ENCODE measurements at regions not wholly inside any gene's neighbourhood (a gene's known extent, or its start where the extent isn't known, plus 50 kb on each side); places are given as distances from the start of the nearest gene placed in this dataset.

- TF ChIP-seq TBP (IDR thresholded peaks at IDR 0.05; ENCODE audit: low read depth, low read length) (no peak), POLR2AphosphoS5 (IDR thresholded peaks at IDR 0.05; ENCODE audit: low read depth, low read length) (no peak), BACH1 (IDR thresholded peaks at IDR 0.05; ENCODE audit: low read length) (no peak), ASH2L (IDR thresholded peaks at IDR 0.05; ENCODE audit: low read length) (no peak), SRF (IDR thresholded peaks at IDR 0.05; ENCODE audit: low read depth, low read length) (no peak), SIN3A (conservative IDR thresholded peaks at IDR 0.05 in 1 of 2, IDR thresholded peaks at IDR 0.05 in 1 of 2; ENCODE audit: low read depth in 1 of 2, low read length in 2 of 2) (no peak), BRCA1 (IDR thresholded peaks at IDR 0.05; ENCODE audit: low read depth, low read length) (no peak), NRF1 (IDR thresholded peaks at IDR 0.05; ENCODE audit: low read depth, low read length) (no peak), SUZ12 (IDR thresholded peaks at IDR 0.05; ENCODE audit: low read length) (no peak), PHF8 (conservative IDR thresholded peaks at IDR 0.05; ENCODE audit: low read depth, low read length) (no peak), CBX8 (IDR thresholded peaks at IDR 0.05; ENCODE audit: borderline replicate concordance, low read depth, low read length) (no peak), CHD1 (IDR thresholded peaks at IDR 0.05; ENCODE audit: low read depth, low read length) (no peak), HDAC2 (IDR thresholded peaks at IDR 0.05; ENCODE audit: borderline replicate concordance in 1 of 2, low read depth in 2 of 2, low read length in 2 of 2) (no peak), KDM5A (IDR thresholded peaks at IDR 0.05; ENCODE audit: low read length) (no peak), TAF1 (IDR thresholded peaks at IDR 0.05; ENCODE audit: low read depth, low read length) (no peak)
- CTCF ChIA-PET (ENCODE audit: partially characterized antibody): interaction anchor here (1.3 kb wide), 1 partner anchor 12 kb away, joined by 3 read pairs; no protein-coding TSS in a partner anchor
- Histone ChIP-seq H3K4me1 (replicated peaks in 1 of 4; ENCODE audit: control insufficient read depth in 3 of 4, insufficient read depth in 4 of 4, low read length in 3 of 4) (peaks cover 0 to 12% (median 6%) of the 10 kb centered on the region in 4 experiments; a peak in 3 of 7 replicates), H3K4me2 (ENCODE audit: insufficient read depth in 1 of 2, low read depth in 2 of 2, low read length in 2 of 2) (no peak overlapping the region), H3K18ac (ENCODE audit: extremely low read depth, low read length) (no peak overlapping the region), H3K27me3 (replicated peaks in 1 of 4; ENCODE audit: control insufficient read depth in 3 of 4, extremely low read depth in 1 of 4, insufficient read depth in 3 of 4, low read length in 3 of 4) (no peaks in the 10 kb centered on the region), H3K23ac (ENCODE audit: insufficient read length) (no peak overlapping the region), H3K4ac (replicated peaks; ENCODE audit: insufficient read length, low read depth, low read length) (no peak overlapping the region), H4K20me1 (replicated peaks in 1 of 2; ENCODE audit: control insufficient read depth in 1 of 2, insufficient read depth in 2 of 2, low read length in 2 of 2) (no peaks in the 10 kb centered on the region), H2AFZ (ENCODE audit: low read length) (no peak overlapping the region), H3K56ac (replicated peaks; ENCODE audit: insufficient read length, low read depth, low read length) (no peak overlapping the region), H3K4me3 (ENCODE audit: extremely low read depth in 1 of 4, insufficient read depth in 2 of 4, low read depth in 3 of 4, low read length in 4 of 4) (no peak overlapping the region), H4K8ac (ENCODE audit: extremely low read depth, insufficient read depth, low read length) (no peak overlapping the region), H3K36me3 (ENCODE audit: control insufficient read depth in 2 of 4, insufficient read depth in 4 of 4, low read length in 3 of 4) (no peaks in the 10 kb centered on the region), H3K79me1 (ENCODE audit: low read depth, low read length) (no peaks in the 10 kb centered on the region), H2BK5ac (ENCODE audit: low read depth, low read length) (no peak overlapping the region), H3K27ac (ENCODE audit: low read depth, low read length) (no peak overlapping the region), H4K91ac (replicated peaks; ENCODE audit: insufficient read length, low read length) (no peak overlapping the region), H3K79me2 (ENCODE audit: control insufficient read depth in 1 of 2, insufficient read depth in 2 of 2, low read length in 2 of 2) (no peaks in the 10 kb centered on the region), H2AK5ac (ENCODE audit: low read depth, low read length) (no peak overlapping the region), H3K9me3 (ENCODE audit: insufficient read depth in 2 of 2, low read depth in 1 of 2, low read length in 1 of 2) (no peaks in the 10 kb centered on the region), H3K23me2 (ENCODE audit: low read depth, low read length) (no peaks in the 10 kb centered on the region), H2BK12ac (ENCODE audit: low read depth, low read length) (no peak overlapping the region), H3K14ac (ENCODE audit: insufficient read length) (no peak overlapping the region), H2BK20ac (ENCODE audit: low read length) (no peak overlapping the region), H2BK15ac (ENCODE audit: low read length) (no peak overlapping the region), H4K5ac (ENCODE audit: insufficient read length, low read depth, low read length) (no peak overlapping the region), H3K9ac (replicated peaks in 1 of 4; ENCODE audit: extremely low read depth in 1 of 4, low read depth in 3 of 4, low read length in 3 of 4) (no peak overlapping the region), H2BK120ac (replicated peaks; ENCODE audit: low read depth, low read length) (no peak overlapping the region)
- POLR2A ChIA-PET (ENCODE audit: partially characterized antibody): no interaction called here
- no peak for DNase-seq (ENCODE audit: low read depth in 1 of 2, low spot score in 2 of 2)
- no peak for FAIRE-seq
- 88% methylated on average over 3 of the region's 4 CpGs; no CpG with 5 or more reads in 1 of the 2 experiments for WGBS, 2 experiments (ENCODE audit: extremely low coverage in 1 of 2, insufficient coverage in 1 of 2, insufficient read length in 1 of 2, insufficient replicate concordance in 2 of 2, low coverage in 1 of 2, low lambda C conversion rate in 2 of 2, missing lambda C conversion rate in 1 of 2)
Observed at GRCh38 chrX:23501974-23502373, 165.3 kb upstream of the PRDX4 start.
